Epithelial cell of esophagus (primary cell): ENCODE measurements at regions not wholly inside any gene's neighbourhood (a gene's known extent, or its start where the extent isn't known, plus 50 kb on each side); places are given as distances from the start of the nearest gene placed in this dataset.
A peak's percentile ranks its signal among the peaks of the same experiment; 100 is the strongest.
"Not testable (repeated sequence)": the region's sequence is repeated elsewhere in the genome, so short reads cannot be mapped to it uniquely, and the experiment has no call there.

Experiments used
- DNase-seq: peaks from one replicate; pipeline ENCODE4 v3.0.0; 2010; ENCODE audit warnings: low read depth
- H3K4me3 ChIP-seq: 2 replicates; pipeline ENCODE4 v1.5.1; 2011; ENCODE audit warnings: mild to moderate bottlenecking, low read length, control low read depth
- TF ChIP-seq, protein P1 (sequence below): IDR thresholded peaks from 2 replicates; pipeline ENCODE4 v1.5.1; 2011; ENCODE audit warnings: low read depth, mild to moderate bottlenecking, low read length, control low read depth, inconsistent platforms; ENCODE audit not compliant: insufficient read depth; ENCODE audit errors: missing control alignments

DNA sequence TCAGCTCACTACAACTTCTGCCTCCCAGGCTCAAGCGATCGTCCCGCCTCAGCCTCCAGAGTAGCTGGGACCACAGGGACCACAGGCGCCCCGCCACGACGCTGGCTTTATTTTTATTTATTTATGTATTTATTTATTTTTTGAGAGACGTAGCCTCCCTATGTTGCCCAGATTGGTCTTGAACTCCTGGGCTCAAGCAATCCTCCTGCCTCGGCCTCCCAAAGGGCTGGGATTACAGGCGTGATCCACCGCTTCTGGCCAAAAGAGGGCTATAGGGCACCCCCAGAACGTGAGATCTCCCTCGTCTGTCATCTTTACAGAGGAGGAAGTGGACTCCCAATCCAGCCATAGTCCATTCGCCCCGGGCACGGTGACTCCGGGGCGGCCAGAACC lies 125.1 kb upstream of the PTPN20 start:
- not testable (repeated sequence) for DNase-seq
- H3K4me3 ChIP-seq, result peak overlapping the region; percentile 35

DNA sequence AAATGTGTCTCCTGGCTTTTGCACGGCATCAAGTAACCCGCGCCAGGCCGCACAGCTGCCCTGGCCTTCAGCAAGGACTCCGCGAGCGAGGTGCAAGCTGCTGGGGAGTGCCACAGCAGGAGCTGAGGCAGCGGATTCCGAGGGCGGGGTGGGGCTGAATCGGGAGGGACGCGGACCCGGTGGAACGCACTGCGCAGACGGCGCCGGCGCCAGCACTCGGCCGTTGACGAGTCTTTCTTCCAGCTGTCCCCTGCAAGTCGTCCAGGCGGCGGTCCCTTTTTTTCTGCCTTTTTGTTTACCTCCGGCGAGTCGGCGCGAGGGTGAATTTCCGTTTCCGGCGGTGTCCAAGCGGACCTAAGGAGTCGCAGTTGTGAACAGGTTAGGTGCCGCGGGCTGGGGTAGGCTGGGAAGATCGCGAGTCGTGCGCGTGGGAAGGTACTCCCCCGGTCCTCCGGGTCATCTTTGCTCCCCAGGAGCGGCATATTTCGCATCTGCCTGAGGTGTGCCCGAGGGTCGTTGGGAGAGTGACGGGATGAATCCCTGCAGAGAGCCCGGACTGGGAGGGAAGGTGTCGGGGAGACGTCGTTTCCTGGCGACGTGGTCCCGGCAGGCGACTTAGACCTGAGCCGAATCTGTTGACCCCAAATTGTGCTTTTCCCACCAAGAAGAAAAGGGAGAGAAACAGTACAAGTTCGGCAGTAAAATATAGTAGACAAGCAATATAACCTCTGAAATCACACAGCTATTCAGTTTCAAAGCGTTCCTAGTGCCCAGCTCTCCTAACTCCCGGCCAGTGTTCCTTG lies 124.5 kb upstream of the PTPN20 start:
- peak overlapping the region; percentile 72 for H3K4me3 ChIP-seq
- DNase-seq, result peak; percentile 62

DNA sequence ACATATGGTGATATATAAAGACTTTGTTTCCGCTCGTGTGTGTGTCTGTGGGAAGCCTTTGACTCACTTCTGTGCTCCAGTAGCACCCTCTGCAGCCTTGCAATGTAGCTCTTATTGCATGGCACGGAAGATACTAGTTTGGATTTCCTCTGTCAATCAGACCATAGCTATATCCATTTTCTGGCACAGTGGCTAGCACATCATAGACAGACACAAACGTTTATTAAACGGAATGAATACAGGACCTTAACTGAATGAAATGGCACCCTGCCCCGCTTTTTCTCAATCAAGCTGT lies 124.0 kb upstream of the PTPN20 start:
- DNase-seq, result peak; percentile 67
- TF ChIP-seq, protein P1, sequence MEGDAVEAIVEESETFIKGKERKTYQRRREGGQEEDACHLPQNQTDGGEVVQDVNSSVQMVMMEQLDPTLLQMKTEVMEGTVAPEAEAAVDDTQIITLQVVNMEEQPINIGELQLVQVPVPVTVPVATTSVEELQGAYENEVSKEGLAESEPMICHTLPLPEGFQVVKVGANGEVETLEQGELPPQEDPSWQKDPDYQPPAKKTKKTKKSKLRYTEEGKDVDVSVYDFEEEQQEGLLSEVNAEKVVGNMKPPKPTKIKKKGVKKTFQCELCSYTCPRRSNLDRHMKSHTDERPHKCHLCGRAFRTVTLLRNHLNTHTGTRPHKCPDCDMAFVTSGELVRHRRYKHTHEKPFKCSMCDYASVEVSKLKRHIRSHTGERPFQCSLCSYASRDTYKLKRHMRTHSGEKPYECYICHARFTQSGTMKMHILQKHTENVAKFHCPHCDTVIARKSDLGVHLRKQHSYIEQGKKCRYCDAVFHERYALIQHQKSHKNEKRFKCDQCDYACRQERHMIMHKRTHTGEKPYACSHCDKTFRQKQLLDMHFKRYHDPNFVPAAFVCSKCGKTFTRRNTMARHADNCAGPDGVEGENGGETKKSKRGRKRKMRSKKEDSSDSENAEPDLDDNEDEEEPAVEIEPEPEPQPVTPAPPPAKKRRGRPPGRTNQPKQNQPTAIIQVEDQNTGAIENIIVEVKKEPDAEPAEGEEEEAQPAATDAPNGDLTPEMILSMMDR, result peak; percentile 39
- peak overlapping the region; percentile 72 for H3K4me3 ChIP-seq

DNA sequence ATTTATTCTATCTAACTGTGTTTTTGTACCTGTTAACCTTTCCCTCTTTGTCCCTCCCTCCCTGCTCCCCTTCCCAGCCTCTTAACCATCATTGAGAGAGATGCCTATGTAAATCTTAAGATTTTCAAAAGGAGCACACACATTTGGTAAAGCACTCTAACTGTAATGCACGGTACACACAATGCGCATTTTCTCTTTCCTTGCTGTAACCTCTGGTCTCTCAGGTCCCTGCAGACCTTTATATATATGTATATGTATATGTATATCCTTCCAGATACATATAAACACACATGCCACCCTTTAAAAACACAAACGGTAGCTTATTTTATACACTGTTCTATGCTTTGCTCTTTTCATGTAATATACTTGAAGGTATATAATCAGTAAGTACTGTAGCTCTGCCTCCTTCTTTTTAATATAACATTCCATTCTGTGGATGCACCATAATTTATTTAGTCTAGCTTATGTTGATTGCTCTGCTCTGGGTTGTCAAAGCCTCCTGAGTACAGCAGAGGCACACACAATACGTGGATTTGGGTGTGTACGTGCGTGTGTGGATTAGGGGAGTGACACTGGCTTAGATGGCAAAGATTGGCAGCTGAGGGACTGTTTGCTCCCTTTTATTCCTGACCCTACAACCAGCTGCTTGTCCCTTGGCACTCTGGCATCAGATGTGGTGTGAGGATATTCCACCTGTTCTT lies 118.4 kb upstream of the PTPN20 start:
- H3K4me3 ChIP-seq, DNase-seq: not testable (repeated sequence)

DNA sequence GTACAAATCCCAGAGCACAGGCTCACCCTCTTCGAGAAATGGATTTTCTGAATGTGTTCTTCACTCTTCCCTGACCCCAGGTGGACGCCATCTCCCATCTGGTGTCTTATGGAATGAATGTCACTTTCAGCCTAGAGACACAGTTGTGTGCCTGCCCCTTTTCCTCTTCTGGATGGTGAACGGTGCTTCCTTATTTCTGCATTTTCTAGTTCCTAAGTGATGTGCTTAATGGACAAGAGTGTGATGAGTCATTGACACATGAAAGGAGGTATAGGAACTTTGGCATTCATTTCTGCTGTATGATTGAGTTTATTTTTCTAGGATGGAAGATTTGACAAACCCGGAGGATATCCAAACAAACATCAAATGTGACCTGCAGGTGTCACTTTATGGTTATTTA lies 114.9 kb upstream of the PTPN20 start:
- not testable (repeated sequence) for DNase-seq, H3K4me3 ChIP-seq

DNA sequence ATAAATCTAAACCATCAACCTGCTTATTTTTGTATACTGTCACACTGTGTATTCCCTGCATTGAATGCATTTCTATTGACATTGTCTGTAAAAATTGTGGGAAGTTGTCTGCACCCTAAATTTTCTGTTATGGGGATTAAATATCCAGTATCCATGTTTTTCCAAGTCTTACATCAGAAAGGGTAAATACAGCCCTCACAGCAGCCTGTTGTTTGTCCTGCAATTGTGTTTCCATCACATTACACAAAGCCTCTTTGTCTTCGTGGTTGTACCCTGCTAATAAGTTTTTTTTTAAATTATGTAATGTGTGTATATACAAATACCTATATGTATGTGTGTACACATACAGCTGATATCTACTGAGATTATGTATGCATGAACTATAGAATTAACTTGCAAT lies 109.2 kb upstream of the PTPN20 start:
- not testable (repeated sequence) for H3K4me3 ChIP-seq, DNase-seq

DNA sequence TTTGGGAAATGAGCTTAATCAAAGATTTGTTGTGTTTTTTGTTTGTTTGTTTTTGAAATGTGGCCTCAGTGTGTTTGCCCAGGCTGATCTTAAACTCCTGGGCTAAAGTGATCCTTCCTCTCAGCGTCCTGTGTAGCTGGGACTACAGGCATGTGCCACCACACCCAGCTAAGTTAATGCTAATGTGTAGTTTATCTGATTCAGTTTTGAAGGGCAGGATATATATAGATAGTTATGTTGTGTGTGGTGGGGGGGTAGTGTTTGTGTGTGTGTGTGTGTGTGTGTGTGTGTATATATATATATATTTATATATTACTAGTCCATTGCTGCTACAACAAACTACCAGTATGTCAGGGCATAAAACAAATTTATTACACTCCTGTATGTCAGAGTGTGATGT lies 108.1 kb upstream of the PTPN20 start:
- not testable (repeated sequence) for H3K4me3 ChIP-seq, DNase-seq

DNA sequence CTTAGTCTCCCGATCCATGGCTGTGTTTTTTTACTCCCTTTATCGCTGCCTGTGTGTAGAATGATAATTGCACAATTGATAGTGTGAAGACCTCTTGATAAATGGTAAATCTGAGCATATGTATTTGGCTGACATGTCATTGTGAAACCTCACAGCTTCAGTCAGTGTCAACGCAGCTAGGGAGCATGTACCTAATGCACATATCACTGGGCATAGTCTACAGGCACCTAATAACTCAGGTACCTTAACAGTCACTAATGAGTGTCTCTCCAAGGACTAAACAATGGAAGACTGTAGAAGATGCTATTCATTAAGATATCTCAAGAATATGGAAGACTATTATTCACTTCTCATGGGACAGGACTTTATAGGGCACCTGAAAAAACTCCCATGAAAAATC lies 101.0 kb upstream of the PTPN20 start:
- DNase-seq, result not testable (repeated sequence)

DNA sequence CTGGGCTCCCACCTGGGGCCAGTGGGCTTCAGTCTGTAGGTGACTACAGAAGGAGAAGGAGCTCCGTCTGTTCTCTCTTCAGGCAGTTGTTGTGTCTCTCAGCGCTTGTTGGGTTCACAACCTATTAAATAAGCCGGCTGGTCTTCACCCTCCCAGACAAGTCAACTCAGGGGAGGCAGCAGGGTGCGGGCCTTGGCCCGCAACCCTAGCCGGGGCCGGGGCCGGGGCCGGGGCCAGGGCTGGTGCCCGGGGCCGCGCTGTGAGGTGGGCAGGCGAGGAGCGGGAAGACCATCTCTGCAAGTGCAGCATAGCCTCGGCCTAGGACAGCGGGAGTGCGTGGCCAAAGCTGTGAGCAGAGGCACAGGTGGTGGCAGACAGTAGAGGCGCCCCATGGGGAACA lies 95.1 kb upstream of the PTPN20 start:
- not testable (repeated sequence) for H3K4me3 ChIP-seq, DNase-seq

More for the DNA sequence above, 101.0 kb upstream of the PTPN20 start:
- H3K4me3 ChIP-seq, result not testable (repeated sequence)

DNA sequence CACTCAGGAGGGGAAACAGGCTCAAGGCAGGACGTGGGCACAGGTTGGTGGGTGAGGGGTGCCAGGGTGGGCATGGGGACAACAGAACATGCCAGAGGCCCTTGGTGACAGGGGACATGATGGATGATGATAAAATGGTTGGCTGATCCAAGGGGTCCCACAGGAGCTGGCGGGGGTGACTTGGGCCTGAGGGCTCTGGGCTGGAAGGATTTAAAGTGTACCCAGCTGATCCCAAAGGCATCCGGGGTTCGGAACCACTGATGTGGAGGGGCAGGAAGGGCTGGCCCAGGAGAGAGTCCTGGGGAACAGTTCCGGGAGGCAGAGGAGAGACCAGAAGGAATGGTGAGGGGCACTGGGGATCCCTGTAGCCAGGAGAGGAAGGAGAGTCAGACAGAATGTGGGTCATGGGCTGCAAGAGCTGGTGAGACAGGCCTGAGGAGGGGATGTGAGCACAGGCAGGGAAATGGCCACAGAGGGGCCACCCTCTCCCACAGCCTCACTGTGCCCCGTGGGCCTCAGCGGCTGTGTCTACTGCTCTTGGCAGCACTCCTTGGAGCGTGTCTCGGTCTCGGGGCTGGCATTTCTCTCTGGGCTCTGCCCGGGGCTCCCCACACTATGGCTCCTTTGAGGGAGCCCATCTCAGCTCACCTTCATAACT lies 70.7 kb upstream of the PTPN20 start:
- not testable (repeated sequence) for H3K4me3 ChIP-seq, DNase-seq

DNA sequence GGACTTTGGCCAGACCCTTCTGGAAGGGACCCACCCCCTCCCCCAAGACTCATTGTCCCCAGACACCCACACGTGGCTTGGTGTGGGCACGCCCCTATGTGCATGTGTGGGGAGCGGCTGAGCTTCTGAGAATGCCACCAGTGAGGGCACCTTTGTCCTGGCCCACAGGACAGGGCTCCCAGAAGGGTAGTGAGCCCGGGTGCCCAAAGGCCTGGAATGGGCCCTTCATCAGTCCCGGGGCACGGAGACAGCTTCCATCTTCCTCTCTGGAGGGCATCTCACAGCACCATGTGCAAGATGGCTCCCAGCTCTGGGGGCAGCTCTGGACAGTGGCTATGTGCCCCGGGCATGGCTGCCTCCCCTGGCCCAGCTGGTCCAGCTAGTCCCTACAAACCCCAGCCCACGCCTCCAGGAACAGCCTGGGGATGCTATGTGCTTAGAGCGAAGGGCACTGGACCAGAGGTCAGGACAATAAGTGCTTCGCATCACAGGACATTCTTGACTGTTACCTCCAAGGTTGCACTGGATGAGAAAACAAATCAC lies 70.1 kb upstream of the PTPN20 start:
- H3K4me3 ChIP-seq, DNase-seq: not testable (repeated sequence)

DNA sequence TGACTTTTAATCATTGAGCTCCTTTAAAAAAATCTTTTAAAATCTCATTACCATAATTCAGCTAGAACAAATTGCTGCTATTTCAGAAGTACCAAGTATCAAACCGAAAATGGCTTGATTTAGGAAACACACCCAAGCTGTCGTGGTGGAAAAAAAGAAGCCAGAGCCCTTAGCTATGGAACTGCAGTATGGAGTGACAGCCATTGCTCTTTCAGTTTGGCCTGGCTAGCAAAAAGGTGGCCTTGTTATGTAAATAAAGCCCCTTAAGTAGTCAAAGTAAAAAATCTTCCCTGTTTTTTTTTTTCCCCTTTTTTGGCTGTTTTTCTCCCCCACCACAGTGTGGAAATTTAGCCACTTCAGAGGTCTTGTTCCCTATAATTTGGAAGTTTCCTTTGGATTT lies 66.0 kb upstream of the PTPN20 start:
- DNase-seq, H3K4me3 ChIP-seq: not testable (repeated sequence)

DNA sequence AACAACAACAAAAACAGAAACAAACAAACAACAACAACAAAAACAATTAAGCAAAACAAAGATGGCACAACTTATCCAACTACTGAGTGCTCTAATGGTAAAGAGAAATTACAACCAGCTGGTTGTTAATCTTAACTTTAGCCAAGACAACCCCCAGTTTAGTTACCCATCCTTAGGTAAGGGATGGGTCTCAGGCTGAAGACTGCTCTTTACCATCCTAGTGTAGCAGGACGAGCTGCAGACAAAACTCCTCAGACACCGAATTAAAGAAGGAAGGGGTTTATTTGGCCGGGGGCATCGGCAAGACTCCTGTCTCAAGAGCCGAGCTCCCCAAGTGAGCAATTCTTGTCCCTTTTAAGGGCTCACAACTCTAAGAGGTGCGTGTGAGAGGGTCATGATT lies 65.6 kb upstream of the PTPN20 start:
- H3K4me3 ChIP-seq, DNase-seq: not testable (repeated sequence)

DNA sequence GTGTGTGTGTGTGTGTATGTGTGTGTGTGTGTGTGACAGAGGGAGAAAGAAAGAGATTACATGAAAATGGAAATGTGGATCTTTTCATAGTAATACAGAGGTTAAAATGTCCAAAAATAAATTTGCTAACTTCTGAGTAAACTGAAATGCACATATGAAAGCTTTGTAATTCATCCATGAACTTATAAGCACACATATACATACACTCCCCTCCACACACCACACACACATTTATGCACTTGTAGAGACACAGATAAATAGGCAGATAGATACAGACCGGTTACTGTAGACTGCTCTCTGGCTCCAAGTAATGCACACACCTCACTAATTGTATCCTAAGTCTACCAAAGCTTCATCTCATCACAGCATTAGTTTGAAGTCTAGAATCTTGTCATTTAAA lies 50.5 kb upstream of the PTPN20 start:
- not testable (repeated sequence) for H3K4me3 ChIP-seq, DNase-seq
